Left renal cortex interstitium (tissue), 4 donors: ENCODE measurements at regions not wholly inside any gene's neighbourhood (a gene's known extent, or its start where the extent isn't known, plus 50 kb on each side); places are given as distances from the start of the nearest gene placed in this dataset.
"Not testable (repeated sequence)": the region's sequence is repeated elsewhere in the genome, so short reads cannot be mapped to it uniquely, and the experiment has no call there.

Experiments used
- DNase-seq, 4 donors: peaks; one replicate each; pipeline ENCODE4 v3.0.0-alpha.2; 2013; ENCODE audit warnings: low read depth in 4 of 4, low spot score in 2 of 4, missing footprints in 1 of 4

- no peak for DNase-seq
Observed at GRCh38 chr13:62185631-62186255, 770.1 kb upstream of the PCDH20 start.

- DNase-seq = no peak
Observed at GRCh38 chr13:62176051-62176450, 760.4 kb upstream of the PCDH20 start.

GRCh38 chr13:62173958-62174357 lies 758.3 kb upstream of the PCDH20 start:
- no peak for DNase-seq

- no peak for DNase-seq
Observed at GRCh38 chr13:62171697-62172096, 756.0 kb upstream of the PCDH20 start.

DNA sequence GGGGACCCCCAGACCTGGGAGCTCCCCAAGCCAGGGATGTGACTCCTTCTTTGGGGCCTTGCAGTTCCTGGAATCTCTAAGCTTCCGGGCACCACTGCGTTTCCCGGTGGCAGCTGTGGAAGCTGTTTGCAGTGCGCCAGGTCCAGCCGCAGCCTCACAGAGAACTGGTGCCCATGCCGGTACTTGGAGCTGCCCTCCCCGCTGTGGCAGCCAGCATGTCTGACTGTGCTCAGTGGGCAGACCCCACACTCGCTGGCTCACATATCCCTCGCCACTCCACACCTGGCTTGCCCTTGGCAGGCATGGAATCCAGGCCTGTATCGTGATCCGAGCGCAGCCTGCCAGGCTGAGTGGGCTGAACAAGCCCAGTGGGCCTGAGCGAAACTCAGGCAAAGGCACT lies 753.2 kb upstream of the PCDH20 start:
- DNase-seq = no peak

GRCh38 chr13:62167650-62168172 lies 752.1 kb upstream of the PCDH20 start:
- no peak for DNase-seq

DNA sequence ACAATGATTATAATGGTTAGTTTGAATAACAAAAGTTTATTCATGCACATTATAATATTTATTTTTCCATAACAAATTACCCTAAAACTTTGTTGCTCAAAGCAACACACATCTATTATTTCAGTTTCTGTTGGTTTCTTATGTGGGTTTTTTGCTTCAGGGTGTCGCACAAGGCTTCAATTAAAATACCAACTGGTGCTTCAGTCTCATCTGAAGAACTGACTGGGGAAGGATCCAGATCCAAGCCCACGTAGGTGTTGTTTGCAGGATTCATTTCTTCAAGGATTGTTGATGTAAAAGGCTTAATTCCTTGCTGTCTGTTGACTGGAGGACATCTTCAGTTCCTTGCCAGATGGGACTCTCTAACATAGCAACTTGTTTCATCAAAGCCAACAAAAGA lies 747.2 kb upstream of the PCDH20 start:
- no peak for DNase-seq

DNA sequence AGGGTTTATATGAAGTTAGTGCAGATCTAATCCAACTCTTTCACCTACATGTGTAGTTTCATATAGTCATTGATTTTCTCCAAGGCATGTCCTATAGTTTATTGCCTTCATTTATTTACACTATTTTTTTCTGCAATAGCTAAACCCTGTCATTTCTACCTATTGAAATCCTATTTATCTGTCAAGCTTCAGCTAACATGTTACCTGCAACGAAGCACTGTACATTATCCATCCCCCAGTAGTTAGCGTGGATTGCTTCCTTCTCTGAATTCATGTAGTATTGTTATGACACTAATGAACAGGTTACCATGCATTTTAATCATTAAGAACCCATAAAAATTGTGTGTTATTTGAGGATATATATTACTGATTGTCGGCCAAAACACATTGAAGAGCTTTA lies 742.9 kb upstream of the PCDH20 start:
- DNase-seq = no peak

GRCh38 chr13:62151724-62152123 lies 736.1 kb upstream of the PCDH20 start:
- not testable (repeated sequence) for DNase-seq

DNA sequence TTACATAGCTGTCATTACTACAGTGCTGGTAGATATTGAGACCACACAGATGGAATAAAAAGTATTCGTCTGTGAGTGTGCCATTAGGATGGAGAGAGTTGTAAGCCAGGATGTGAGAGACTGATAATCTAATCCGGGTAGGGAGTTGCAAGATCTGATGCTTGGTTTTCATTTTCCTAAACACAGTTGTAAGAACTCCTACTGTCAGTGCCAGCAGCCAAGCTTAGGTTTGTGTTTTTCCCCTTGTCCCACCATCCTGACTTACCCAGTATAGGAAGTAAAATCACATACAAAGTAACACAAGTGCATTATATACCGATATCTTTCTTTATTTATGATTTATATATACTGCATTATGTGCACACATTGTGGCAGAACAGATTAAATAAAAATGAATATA lies 726.4 kb upstream of the PCDH20 start:
- no peak for DNase-seq

- DNase-seq = no peak
Observed at GRCh38 chr13:62139597-62139996, 723.9 kb upstream of the PCDH20 start.

DNA sequence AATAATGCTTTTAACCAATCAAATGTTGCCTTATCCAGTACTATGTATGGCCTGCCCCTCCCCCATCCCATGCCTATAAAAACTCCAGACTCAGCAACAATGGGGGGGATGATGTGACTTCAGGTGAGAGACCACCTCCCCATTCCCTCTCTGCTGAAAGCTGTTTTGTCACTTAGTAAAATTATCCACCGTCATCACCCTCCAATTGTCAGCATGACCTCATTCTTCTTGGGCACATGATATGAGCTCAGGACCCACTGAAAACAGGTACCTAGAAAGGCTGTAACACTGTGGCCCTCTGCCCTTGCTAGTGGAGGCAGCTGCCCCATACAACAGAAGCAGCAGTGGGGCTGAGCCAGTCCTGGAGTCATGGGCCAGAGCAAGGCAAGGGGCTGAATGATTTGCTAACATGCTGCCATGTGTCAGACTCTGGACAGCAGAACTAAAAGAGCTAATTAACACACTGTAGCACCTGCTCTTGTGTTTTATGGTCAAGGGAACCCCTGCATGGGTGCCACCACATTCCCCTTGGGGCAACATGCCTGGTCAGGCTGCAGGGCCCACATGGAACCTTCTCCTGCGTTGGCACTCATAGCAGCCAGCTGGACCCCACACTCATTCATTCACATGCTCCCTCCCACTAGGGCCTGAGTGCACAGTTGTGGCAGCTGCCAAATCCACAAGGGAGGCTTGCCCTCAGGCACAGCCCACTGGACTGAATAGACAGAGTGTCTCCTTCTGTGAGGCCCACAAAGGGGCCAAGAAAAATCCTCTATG lies 722.2 kb upstream of the PCDH20 start:
- no peak for DNase-seq

GRCh38 chr13:62131604-62132003 lies 716.0 kb upstream of the PCDH20 start:
- DNase-seq = no peak

- no peak for DNase-seq
Observed at GRCh38 chr13:62130062-62130970, 714.7 kb upstream of the PCDH20 start.

DNA sequence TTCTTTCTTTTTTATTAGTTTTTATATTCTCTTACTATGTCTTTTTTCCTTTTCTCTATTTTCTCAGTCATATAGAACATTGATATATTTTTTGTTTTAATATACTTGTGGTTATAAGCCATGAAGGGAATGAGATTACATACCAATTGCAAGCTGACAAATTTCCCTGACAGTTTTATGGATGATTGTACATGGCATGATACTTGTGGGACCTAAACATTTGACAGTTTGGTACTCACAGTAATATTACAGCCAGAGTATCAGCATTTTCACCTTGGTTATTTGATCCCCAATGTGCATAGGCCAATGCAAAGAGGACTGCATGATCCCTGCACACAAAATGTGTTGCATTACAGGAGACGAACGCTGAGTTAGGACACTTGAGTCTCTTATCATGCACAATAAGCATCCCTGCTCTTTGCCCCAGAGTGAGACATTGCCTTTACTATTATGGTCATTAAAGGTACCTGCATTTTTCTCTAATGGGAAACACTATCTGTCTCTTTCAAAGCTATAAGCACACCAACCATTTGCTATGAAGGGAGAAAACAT lies 713.4 kb upstream of the PCDH20 start:
- DNase-seq = no peak

DNA sequence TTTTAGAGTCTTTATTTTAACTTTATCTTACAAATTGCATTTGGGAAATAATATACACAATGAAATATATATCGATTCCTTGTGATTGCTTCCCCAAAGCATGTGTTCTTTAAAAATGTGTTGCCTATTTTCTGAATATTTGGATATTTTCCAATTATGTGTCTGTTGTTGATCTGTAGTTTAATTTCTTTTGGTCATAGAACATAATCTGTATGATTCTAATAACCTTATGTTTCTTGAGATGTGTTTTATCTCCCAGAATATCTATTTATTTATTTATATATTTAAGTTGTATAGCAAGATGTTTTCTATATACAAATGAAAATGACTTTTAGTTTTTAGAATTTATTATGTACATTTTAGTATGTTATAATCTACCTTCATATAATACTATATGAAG lies 710.8 kb upstream of the PCDH20 start:
- no peak for DNase-seq

DNA sequence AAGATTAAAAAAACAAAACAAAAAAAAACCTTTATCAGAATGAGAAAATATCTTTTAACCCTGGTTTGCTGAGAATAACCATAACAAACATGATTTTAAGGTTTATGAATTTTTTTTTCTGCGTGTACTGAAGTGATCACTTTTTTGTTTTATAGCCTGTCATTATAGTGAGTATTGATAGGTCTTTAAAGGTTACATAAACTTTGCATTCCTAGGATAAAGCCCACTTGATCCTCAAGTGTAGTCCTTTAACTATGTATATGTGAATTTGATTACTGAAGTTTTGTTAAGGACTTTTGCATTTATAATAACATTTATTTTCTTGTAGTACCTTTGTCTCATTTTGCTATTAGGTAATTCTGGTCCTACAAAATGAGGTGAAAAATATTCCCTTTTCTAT lies 709.8 kb upstream of the PCDH20 start:
- DNase-seq = no peak

DNA sequence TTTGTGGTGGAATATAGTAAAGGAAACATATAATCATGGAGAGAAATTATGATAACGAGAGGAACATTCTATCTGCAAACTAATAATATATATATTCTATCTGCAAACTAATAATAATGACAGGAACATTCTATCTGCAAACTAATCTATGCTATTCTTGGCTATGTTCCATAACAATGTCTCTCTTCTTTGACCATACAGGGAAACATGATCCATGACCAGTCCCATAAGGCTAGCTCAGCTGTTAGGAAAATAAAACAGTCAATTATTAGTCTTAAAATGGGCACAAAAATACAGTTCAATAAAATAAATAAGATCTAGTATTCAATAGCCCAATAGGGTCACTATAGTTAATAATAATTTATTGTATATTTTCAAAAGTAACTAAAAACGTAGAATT lies 707.8 kb upstream of the PCDH20 start:
- DNase-seq = no peak

- no peak for DNase-seq
Observed at GRCh38 chr13:62122434-62122833, 706.8 kb upstream of the PCDH20 start.

DNA sequence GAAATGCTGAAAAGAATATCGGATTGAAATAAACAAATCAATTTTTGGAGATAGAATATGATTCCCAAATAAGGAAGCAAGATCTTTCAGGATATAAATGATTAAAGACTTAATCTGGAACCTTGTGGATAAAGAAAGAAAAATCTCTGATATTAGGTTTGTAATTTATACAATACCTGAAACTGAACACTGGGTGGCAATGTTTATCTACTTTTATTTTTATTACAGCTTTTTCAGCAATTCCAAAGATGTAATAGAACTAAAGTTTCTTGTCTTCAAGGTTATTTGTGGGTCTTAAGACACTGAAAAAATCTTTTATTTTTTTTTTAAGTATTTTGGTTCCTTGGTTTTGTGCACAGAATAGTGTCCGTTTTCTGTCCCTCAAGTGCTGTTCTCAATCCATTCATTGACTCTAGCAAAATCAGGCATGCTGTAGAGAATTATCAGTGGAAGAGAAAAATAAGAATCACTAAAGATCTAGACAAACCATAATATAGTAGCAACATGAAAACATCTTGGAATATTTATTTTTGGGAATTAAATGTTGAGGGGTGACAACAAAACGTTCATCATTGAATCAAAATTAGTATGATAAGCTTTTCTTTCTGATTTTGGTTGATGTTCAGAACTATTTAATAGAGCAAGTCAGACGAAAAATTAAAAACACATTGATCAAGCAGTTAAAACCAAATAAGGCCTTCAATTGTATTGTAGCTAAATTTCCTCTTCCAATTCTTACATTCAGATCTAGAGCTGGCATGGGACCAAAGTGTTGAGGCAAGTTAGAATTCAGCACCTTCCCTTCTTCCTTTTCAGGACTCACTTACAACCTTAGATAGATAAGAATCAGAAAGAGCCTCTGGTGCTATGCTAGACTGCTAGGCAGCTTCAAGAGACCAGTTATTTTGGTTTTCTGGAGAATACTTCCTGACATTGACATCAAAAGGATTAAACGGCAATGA lies 704.4 kb upstream of the PCDH20 start:
- no peak for DNase-seq
